PC-3 (cell line): ENCODE measurements at regions not wholly inside any gene's neighbourhood (a gene's known extent, or its start where the extent isn't known, plus 50 kb on each side); places are given as distances from the start of the nearest gene placed in this dataset.

ENCODE experiments used
- ATAC-seq: fragments of 200-7000 bp; cut with Tn5 transposase; 2 replicates; pipeline ENCODE4 v1.9.1; 2020; ENCODE audit warnings: mild to moderate bottlenecking, moderate library complexity
- BruUV-seq: library from RNA; stranded (reverse); fragments of 400-500 nt; replicated peaks from 2 replicates; lab custom pipeline; 2021; lab: Mats Ljungman, UMichigan
- CTCF ChIA-PET: fragments of 300-600 bp; sonication (Branson Sonifier 250); formaldehyde crosslinking; loops from one replicate; lab custom pipeline; 2022; ENCODE audit warnings: antibody characterized with exemption; lab: Charles Lee
- POLR2A ChIA-PET: fragments of 300-600 bp; sonication (Branson Sonifier 250); formaldehyde crosslinking; loops from one replicate; lab custom pipeline; 2022; ENCODE audit warnings: antibody characterized with exemption; ENCODE audit not compliant: unreplicated experiment; lab: Charles Lee
- DNase-seq: peaks from one replicate; pipeline ENCODE4 v3.0.0-alpha.2; 2015
- H2AFZ ChIP-seq: fragments of 300-600 bp; sonication (generic); 2 replicates; pipeline ENCODE4 v1.6.0; 2016; ENCODE audit warnings: antibody characterized with exemption, low read length
- H3F3A ChIP-seq: fragments of 300-600 bp; sonication (generic); one replicate; pipeline ENCODE4 v1.6.0; 2017; ENCODE audit warnings: antibody characterized with exemption, low read length, control low read depth, mild to moderate bottlenecking; ENCODE audit not compliant: unreplicated experiment
- H3K27ac ChIP-seq: fragments of 300-600 bp; sonication (generic); 2 replicates; pipeline ENCODE4 v1.5.1; 2016; ENCODE audit warnings: mild to moderate bottlenecking, low read length
- H3K27me3 ChIP-seq: fragments of 300-600 bp; sonication (generic); 2 replicates; pipeline ENCODE4 v1.6.1; 2016; ENCODE audit warnings: low read length, mixed read lengths
- H3K36me3 ChIP-seq: fragments of 300-600 bp; sonication (generic); 2 replicates; pipeline ENCODE4 v1.6.1; 2016; ENCODE audit warnings: low read depth, mixed run types, low read length, mixed read lengths
- H3K4me1 ChIP-seq: fragments of 300-600 bp; sonication (generic); 2 replicates; pipeline ENCODE4 v1.5.1; 2016; ENCODE audit warnings: low read length; ENCODE audit not compliant: insufficient read depth
- H3K4me2 ChIP-seq: fragments of 300-600 bp; sonication (generic); 2 replicates; pipeline ENCODE4 v1.6.0; 2016; ENCODE audit warnings: low read length
- H3K4me3 ChIP-seq: fragments of 300-600 bp; sonication (generic); 2 replicates; pipeline ENCODE4 v1.5.1; 2016; ENCODE audit warnings: mild to moderate bottlenecking, low read length, mixed read lengths
- H3K79me2 ChIP-seq: fragments of 300-600 bp; sonication (generic); 2 replicates; pipeline ENCODE4 v1.6.1; 2017; ENCODE audit warnings: low read length, mixed read lengths
- H3K9ac ChIP-seq: fragments of 300-600 bp; sonication (generic); 2 replicates; pipeline ENCODE4 v1.6.0; 2016; ENCODE audit warnings: mild to moderate bottlenecking, low read length
- H3K9me2 ChIP-seq: fragments of 300-600 bp; sonication (generic); replicated peaks from 2 replicates; pipeline ENCODE4 v1.6.1; 2016; ENCODE audit warnings: mixed run types, low read length, mixed read lengths
- H3K9me3 ChIP-seq: fragments of 300-600 bp; sonication (generic); 2 replicates; pipeline ENCODE4 v1.6.1; 2016; ENCODE audit warnings: low read length, mixed read lengths
- H4K20me1 ChIP-seq: fragments of 300-600 bp; sonication (generic); 2 replicates; pipeline ENCODE4 v1.6.1; 2016; ENCODE audit warnings: low read length, mixed read lengths
- EZH2 ChIP-seq: fragments of 300-600 bp; sonication (generic); IDR thresholded peaks from one replicate; pipeline ENCODE4 v1.6.1; 2017; ENCODE audit warnings: antibody characterized with exemption, mild to moderate bottlenecking, low read length; ENCODE audit not compliant: unreplicated experiment
- EZH2phosphoT487 ChIP-seq: fragments of 300-600 bp; sonication (generic); IDR thresholded peaks from 2 replicates; pipeline ENCODE4 v1.6.1; 2018; ENCODE audit warnings: mild to moderate bottlenecking, antibody characterized with exemption, low read length, borderline replicate concordance
- intact Hi-C: fragments of 100-400 bp; cut with micrococcal nuclease; formaldehyde crosslinking; loops from 2 replicates; pipeline ENCODE4 v1.9.0; 2023
- TF ChIP-seq, protein P1 (sequence below): fragments of 300-600 bp; sonication (generic); conservative IDR thresholded peaks from 2 replicates; pipeline ENCODE4 v1.5.1; 2017; ENCODE audit warnings: antibody characterized with exemption, low read depth, mild to moderate bottlenecking, low read length

- no peak overlapping the region for H3K27ac ChIP-seq
- POLR2A ChIA-PET: no interaction called here
Measured at GRCh38 chr7:152969335-152969734, 209.8 kb downstream of the ACTR3B start.

DNA sequence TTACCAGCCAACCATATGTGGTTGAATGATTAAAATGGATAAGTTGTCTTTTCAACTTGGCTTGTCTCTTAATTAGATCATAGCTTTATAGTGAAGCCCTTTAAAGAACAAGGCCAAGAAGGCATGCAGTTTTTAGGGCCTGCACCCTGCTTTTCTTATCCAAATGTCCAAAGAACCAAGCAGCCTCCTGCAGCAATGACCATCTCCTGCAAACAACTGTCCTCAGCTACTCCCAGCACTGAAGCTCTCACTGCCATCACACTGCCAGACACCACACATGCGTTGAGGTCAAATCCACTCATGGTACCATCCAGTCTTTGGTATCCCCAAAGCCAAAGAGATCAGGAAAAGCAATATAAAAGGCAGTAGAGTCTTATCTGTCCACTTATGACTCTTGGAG is 210.3 kb downstream of the ACTR3B start:
- H4K20me1 ChIP-seq: no peaks in the 10 kb centered on the region
- POLR2A ChIA-PET: no interaction called here
- intact Hi-C loops: no loop called here

More at GRCh38 chr7:152969335-152969734, 209.8 kb downstream of the ACTR3B start:
- intact Hi-C loops: no loop called here
- Histone ChIP-seq H3K9me3 (no peaks in the 10 kb centered on the region), H3K4me1 (no peaks in the 10 kb centered on the region), H3K4me3 (no peak overlapping the region), H3F3A (no peaks in the 10 kb centered on the region), H3K9ac (no peak overlapping the region), H3K9me2 (no peaks in the 10 kb centered on the region), H3K36me3 (no peaks in the 10 kb centered on the region), H2AFZ (no peak overlapping the region), H3K4me2 (no peak overlapping the region), H3K27me3 (no peaks in the 10 kb centered on the region), H4K20me1 (no peaks in the 10 kb centered on the region), H3K79me2 (no peaks in the 10 kb centered on the region)
- TF ChIP-seq EZH2 (no peak), EZH2phosphoT487 (no peak)
- no peak for ATAC-seq
- no peak for DNase-seq
- CTCF ChIA-PET: no interaction called here
- no TSS peak for BruUV-seq

GRCh38 chr7:152970481-152970880 is 210.9 kb downstream of the ACTR3B start:
- POLR2A ChIA-PET: no interaction called here
- no peak overlapping the region for H3K4me2 ChIP-seq
- H3K9me3 ChIP-seq: no peaks in the 10 kb centered on the region
- no TSS peak for BruUV-seq
- TF ChIP-seq EZH2: no peak
- TF ChIP-seq, protein P1, sequence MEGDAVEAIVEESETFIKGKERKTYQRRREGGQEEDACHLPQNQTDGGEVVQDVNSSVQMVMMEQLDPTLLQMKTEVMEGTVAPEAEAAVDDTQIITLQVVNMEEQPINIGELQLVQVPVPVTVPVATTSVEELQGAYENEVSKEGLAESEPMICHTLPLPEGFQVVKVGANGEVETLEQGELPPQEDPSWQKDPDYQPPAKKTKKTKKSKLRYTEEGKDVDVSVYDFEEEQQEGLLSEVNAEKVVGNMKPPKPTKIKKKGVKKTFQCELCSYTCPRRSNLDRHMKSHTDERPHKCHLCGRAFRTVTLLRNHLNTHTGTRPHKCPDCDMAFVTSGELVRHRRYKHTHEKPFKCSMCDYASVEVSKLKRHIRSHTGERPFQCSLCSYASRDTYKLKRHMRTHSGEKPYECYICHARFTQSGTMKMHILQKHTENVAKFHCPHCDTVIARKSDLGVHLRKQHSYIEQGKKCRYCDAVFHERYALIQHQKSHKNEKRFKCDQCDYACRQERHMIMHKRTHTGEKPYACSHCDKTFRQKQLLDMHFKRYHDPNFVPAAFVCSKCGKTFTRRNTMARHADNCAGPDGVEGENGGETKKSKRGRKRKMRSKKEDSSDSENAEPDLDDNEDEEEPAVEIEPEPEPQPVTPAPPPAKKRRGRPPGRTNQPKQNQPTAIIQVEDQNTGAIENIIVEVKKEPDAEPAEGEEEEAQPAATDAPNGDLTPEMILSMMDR: no peak
- no peak for TF ChIP-seq EZH2phosphoT487
- no peak overlapping the region for H3K4me3 ChIP-seq
- H3K4me1 ChIP-seq: no peaks in the 10 kb centered on the region
- CTCF ChIA-PET: no interaction called here
- no peaks in the 10 kb centered on the region for H3F3A ChIP-seq
- H4K20me1 ChIP-seq: no peaks in the 10 kb centered on the region
- H3K27ac ChIP-seq: no peak overlapping the region
- H2AFZ ChIP-seq: no peak overlapping the region
- H3K36me3 ChIP-seq: no peaks in the 10 kb centered on the region
- no peaks in the 10 kb centered on the region for H3K9me2 ChIP-seq
- intact Hi-C loops: no loop called here
- ATAC-seq (no peak), DNase-seq (no peak)
- H3K9ac ChIP-seq: no peak overlapping the region
- no peaks in the 10 kb centered on the region for H3K27me3 ChIP-seq
- H3K79me2 ChIP-seq: no peaks in the 10 kb centered on the region

More for the DNA sequence above, 210.3 kb downstream of the ACTR3B start:
- Histone ChIP-seq H3K4me1 (no peaks in the 10 kb centered on the region), H3K4me3 (no peak overlapping the region), H3F3A (no peaks in the 10 kb centered on the region), H3K27ac (no peak overlapping the region), H3K4me2 (no peak overlapping the region), H3K27me3 (no peaks in the 10 kb centered on the region), H3K79me2 (no peaks in the 10 kb centered on the region), H3K9me2 (no peaks in the 10 kb centered on the region), H3K9me3 (no peaks in the 10 kb centered on the region), H3K36me3 (no peaks in the 10 kb centered on the region), H2AFZ (no peak overlapping the region), H3K9ac (no peak overlapping the region)
- TF ChIP-seq EZH2: no peak
- no peak for TF ChIP-seq EZH2phosphoT487
- TF ChIP-seq, protein P1: no peak
- ATAC-seq: no peak
- no TSS peak for BruUV-seq
- CTCF ChIA-PET: no interaction called here
- DNase-seq: no peak
